GM12878 (cell line): ENCODE measurements at regions not wholly inside any gene's neighbourhood (a gene's known extent, or its start where the extent isn't known, plus 50 kb on each side); places are given as distances from the start of the nearest gene placed in this dataset.

ENCODE experiments used
- ATAC-seq: fragments of 200-7000 bp; cut with Tn5 transposase; 3 replicates; pipeline ENCODE4 v1.9.1; 2020; ENCODE audit warnings: mild to moderate bottlenecking, moderate library complexity
- BruUV-seq: library from RNA; stranded (reverse); fragments of 400-500 nt; replicated peaks from 2 replicates; lab custom pipeline; 2021; lab: Mats Ljungman, UMichigan
- CTCF ChIA-PET: fragments of 300-600 bp; sonication (Branson Sonifier 250); formaldehyde crosslinking; extraction: SDS; loops from one replicate; lab custom pipeline; 2021; ENCODE audit warnings: inconsistent platforms; lab: Yijun Ruan, JAX
- POLR2A ChIA-PET: fragments of 350-600 bp; formaldehyde crosslinking; extraction: SDS; loops from one replicate; lab custom pipeline; 2021; ENCODE audit warnings: inconsistent platforms; lab: Charles Lee
- RAD21 ChIA-PET: fragments of 300-600 bp; sonication (Branson Sonifier 250); formaldehyde crosslinking; loops from one replicate; lab custom pipeline; 2023; ENCODE audit warnings: antibody characterized with exemption; ENCODE audit not compliant: unreplicated experiment; lab: Charles Lee
- SMC1A ChIA-PET: fragments of 300-600 bp; sonication (Branson Sonifier 250); formaldehyde crosslinking; loops from one replicate; lab custom pipeline; 2023; ENCODE audit not compliant: unreplicated experiment, uncharacterized antibody; lab: Charles Lee
- DNase-seq: peaks from one replicate; pipeline ENCODE4 v3.0.0-alpha.2; 2011; ENCODE audit warnings: low read depth, low spot score
- FAIRE-seq: peaks from 3 replicates; lab custom pipeline; 2011; peaks lifted over from hg19 to GRCh38; lab: Jason Lieb, UNC
- H2AFZ ChIP-seq: 2 replicates; pipeline ENCODE4 v1.6.0; 2011; ENCODE audit warnings: low read depth, low read length, control low read depth; ENCODE audit not compliant: control insufficient read depth
- H3K27ac ChIP-seq: 2 replicates; pipeline ENCODE4 v1.5.1; 2011; ENCODE audit warnings: control low read depth; ENCODE audit not compliant: control insufficient read depth, insufficient read depth
- H3K27me3 ChIP-seq, 2 experiments: replicated peaks in 1 of 2; 2 replicates each; pipeline versions ENCODE4 v1.6.0 to v1.6.1; 2011; ENCODE audit warnings: low read length in 1 of 2; ENCODE audit not compliant: control insufficient read depth in 2 of 2, insufficient read depth in 2 of 2
- H3K36me3 ChIP-seq, 2 experiments: 2 replicates each; pipeline ENCODE4 v1.5.1; 2011; ENCODE audit warnings: low read length in 1 of 2; ENCODE audit not compliant: control insufficient read depth in 2 of 2, insufficient read depth in 2 of 2
- H3K4me1 ChIP-seq: 2 replicates; pipeline ENCODE4 v1.6.1; 2011; ENCODE audit warnings: mild to moderate bottlenecking, low read length, moderate library complexity, mixed read lengths; ENCODE audit not compliant: control insufficient read depth, insufficient read depth
- H3K4me2 ChIP-seq: 2 replicates; pipeline ENCODE4 v1.6.0; 2011; ENCODE audit warnings: control low read depth; ENCODE audit not compliant: control insufficient read depth, insufficient read depth
- H3K4me3 ChIP-seq: fragments of 200-600 bp; sonication (generic); 2 replicates; pipeline ENCODE4 v1.5.1; 2016
- H3K79me2 ChIP-seq: 2 replicates; pipeline ENCODE4 v1.6.0; 2011; ENCODE audit warnings: low read length; ENCODE audit not compliant: control insufficient read depth, insufficient read depth
- H3K9ac ChIP-seq: 2 replicates; pipeline ENCODE4 v1.8.0; 2011; ENCODE audit warnings: low read length, control low read depth, mixed read lengths; ENCODE audit not compliant: control insufficient read depth, insufficient read depth
- H3K9me3 ChIP-seq: replicated peaks from 3 replicates; pipeline ENCODE4 v1.5.1; 2011; ENCODE audit warnings: mild to moderate bottlenecking, low read length; ENCODE audit not compliant: control insufficient read depth, insufficient read depth
- H4K20me1 ChIP-seq: 2 replicates; pipeline ENCODE4 v1.6.0; 2011; ENCODE audit not compliant: control insufficient read depth, insufficient read depth
- NRF1 ChIP-seq: conservative IDR thresholded peaks from 2 replicates; pipeline ENCODE4 v1.6.1; 2011; ENCODE audit warnings: mild to moderate bottlenecking, low read depth, low read length, improper control_type of control experiment
- PML ChIP-seq: IDR thresholded peaks from 2 replicates; pipeline ENCODE4 v1.6.1; 2012; ENCODE audit warnings: low read length, inconsistent platforms
- WGBS: methylation state at CpG from one replicate; pipeline ENCODE4 v1.1.6; 2016; ENCODE audit warnings: low lambda C conversion rate; ENCODE audit not compliant: insufficient replicate concordance, insufficient coverage; ENCODE audit errors: missing lambda C conversion rate; 5-methylcytosine and 5-hydroxymethylcytosine counted together
- in situ Hi-C: fragments of 300-500 bp; cut with MboI; formaldehyde crosslinking; loops from 9 replicates; pipeline ENCODE4 v1.14.3; 2018; ENCODE audit warnings: mixed read lengths
- intact Hi-C: fragments of 100-400 bp; cut with micrococcal nuclease; formaldehyde crosslinking; loops from one replicate; pipeline ENCODE4 v1.14.2; 2022; ENCODE audit not compliant: unreplicated experiment
- TF ChIP-seq, protein P1 (sequence below): fragments of 450-650 bp; IDR thresholded peaks from 2 replicates; pipeline ENCODE4 v1.6.1; 2017; ENCODE audit warnings: mild to moderate bottlenecking, moderate library complexity
- TF ChIP-seq, protein P2 (sequence below): fragments of 450-650 bp; formaldehyde crosslinking; IDR thresholded peaks from 2 replicates; pipeline ENCODE4 v1.4.0; 2022; ENCODE audit warnings: mild to moderate bottlenecking, moderate library complexity
- TF ChIP-seq, protein P3 (sequence below): IDR thresholded peaks from 2 replicates; pipeline ENCODE4 v1.6.1; 2012; ENCODE audit warnings: mild to moderate bottlenecking, low read depth, low read length
- TF ChIP-seq, protein P4 (sequence below), 3 experiments: IDR thresholded peaks in 2 of 3; conservative IDR thresholded peaks in 1 of 3; 2 replicates each; pipeline ENCODE4 v1.5.1; 2011; ENCODE audit warnings: low read depth in 3 of 3, low read length in 3 of 3, mild to moderate bottlenecking in 3 of 3, control low read depth in 2 of 3, moderate library complexity in 2 of 3, inconsistent platforms in 1 of 3, mixed read lengths in 1 of 3; ENCODE audit not compliant: control insufficient read depth in 2 of 3, insufficient read depth in 1 of 3; ENCODE audit errors: extremely low read depth in 1 of 3
- TF ChIP-seq, protein P5 (sequence below): fragments of 450-650 bp; IDR thresholded peaks from 2 replicates; pipeline ENCODE4 v1.6.1; 2017; ENCODE audit warnings: low read depth, mild to moderate bottlenecking, moderate library complexity

DNA sequence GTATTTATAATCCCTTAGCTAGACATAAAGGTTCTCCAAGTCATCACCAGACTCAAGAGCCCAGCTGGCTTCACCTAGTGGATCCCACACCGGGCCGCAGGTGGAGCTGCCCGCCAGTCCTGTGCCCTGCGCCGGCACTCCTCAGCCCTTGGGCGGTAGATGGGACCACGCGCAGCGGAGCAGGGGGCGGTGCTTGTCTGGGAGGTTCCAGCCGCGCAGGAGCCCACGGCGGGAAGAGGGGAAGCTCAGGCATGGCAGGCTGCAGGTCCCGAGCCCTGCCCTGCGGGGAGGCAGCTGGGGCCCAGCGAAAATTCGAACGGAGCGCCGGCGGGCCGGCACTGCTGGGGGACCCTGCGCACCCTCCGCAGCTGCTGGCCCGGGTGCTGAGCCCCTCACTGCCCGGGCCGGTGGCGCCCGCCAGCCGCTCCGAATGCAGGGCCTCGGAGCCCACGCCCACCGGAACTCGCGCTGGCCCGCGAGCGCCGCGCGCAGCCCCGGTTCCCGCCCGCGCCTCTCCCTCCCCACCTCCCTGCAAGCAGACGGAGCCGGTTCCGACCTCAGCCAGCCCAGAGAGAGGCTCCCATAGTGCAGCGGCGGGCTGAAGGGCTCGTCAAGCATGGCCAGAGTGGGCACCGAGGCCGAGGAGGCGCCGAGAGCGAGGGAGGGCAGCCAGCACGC, 675.6 kb downstream of the REEP3 start:
- ATAC-seq: no peak
- CTCF ChIA-PET: no interaction called here

More for the DNA sequence above, 675.6 kb downstream of the REEP3 start:
- Histone ChIP-seq H3K4me1 (no peaks in the 10 kb centered on the region), H2AFZ (no peak overlapping the region), H3K9ac (no peak overlapping the region), H3K27ac (no peak overlapping the region), H4K20me1 (no peaks in the 10 kb centered on the region), H3K36me3 (no peaks in the 10 kb centered on the region), H3K9me3 (no peaks in the 10 kb centered on the region), H3K4me3 (no peak overlapping the region), H3K79me2 (no peaks in the 10 kb centered on the region), H3K4me2 (no peak overlapping the region), H3K27me3 (no peaks in the 10 kb centered on the region)
- ChIA-PET POLR2A (no interaction called here), RAD21 (no interaction called here), SMC1A (no interaction called here)
- in situ Hi-C loops: no loop called here
- FAIRE-seq (no peak), DNase-seq (no peak)
- no peak for TF ChIP-seq NRF1
- TF ChIP-seq, protein P1, sequence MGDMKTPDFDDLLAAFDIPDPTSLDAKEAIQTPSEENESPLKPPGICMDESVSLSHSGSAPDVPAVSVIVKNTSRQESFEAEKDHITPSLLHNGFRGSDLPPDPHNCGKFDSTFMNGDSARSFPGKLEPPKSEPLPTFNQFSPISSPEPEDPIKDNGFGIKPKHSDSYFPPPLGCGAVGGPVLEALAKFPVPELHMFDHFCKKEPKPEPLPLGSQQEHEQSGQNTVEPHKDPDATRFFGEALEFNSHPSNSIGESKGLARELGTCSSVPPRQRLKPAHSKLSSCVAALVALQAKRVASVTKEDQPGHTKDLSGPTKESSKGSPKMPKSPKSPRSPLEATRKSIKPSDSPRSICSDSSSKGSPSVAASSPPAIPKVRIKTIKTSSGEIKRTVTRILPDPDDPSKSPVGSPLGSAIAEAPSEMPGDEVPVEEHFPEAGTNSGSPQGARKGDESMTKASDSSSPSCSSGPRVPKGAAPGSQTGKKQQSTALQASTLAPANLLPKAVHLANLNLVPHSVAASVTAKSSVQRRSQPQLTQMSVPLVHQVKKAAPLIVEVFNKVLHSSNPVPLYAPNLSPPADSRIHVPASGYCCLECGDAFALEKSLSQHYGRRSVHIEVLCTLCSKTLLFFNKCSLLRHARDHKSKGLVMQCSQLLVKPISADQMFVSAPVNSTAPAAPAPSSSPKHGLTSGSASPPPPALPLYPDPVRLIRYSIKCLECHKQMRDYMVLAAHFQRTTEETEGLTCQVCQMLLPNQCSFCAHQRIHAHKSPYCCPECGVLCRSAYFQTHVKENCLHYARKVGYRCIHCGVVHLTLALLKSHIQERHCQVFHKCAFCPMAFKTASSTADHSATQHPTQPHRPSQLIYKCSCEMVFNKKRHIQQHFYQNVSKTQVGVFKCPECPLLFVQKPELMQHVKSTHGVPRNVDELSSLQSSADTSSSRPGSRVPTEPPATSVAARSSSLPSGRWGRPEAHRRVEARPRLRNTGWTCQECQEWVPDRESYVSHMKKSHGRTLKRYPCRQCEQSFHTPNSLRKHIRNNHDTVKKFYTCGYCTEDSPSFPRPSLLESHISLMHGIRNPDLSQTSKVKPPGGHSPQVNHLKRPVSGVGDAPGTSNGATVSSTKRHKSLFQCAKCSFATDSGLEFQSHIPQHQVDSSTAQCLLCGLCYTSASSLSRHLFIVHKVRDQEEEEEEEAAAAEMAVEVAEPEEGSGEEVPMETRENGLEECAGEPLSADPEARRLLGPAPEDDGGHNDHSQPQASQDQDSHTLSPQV: no peak
- no peak for TF ChIP-seq PML
- TF ChIP-seq, protein P2, sequence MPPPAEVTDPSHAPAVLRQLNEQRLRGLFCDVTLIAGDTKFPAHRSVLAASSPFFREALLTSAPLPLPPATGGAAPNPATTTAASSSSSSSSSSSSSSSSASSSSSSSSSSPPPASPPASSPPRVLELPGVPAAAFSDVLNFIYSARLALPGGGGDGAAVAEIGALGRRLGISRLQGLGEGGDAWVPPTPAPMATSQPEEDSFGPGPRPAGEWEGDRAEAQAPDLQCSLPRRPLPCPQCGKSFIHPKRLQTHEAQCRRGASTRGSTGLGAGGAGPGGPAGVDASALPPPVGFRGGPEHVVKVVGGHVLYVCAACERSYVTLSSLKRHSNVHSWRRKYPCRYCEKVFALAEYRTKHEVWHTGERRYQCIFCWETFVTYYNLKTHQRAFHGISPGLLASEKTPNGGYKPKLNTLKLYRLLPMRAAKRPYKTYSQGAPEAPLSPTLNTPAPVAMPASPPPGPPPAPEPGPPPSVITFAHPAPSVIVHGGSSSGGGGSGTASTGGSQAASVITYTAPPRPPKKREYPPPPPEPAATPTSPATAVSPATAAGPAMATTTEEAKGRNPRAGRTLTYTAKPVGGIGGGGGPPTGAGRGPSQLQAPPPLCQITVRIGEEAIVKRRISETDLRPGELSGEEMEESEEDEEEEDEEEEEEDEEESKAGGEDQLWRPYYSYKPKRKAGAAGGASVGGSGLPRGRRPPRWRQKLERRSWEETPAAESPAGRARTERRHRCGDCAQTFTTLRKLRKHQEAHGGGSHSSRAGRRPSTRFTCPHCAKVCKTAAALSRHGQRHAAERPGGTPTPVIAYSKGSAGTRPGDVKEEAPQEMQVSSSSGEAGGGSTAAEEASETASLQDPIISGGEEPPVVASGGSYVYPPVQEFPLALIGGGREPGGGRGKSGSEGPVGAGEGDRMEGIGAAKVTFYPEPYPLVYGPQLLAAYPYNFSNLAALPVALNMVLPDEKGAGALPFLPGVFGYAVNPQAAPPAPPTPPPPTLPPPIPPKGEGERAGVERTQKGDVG (CRISPR knock-in tag): no peak
- TF ChIP-seq, protein P3, sequence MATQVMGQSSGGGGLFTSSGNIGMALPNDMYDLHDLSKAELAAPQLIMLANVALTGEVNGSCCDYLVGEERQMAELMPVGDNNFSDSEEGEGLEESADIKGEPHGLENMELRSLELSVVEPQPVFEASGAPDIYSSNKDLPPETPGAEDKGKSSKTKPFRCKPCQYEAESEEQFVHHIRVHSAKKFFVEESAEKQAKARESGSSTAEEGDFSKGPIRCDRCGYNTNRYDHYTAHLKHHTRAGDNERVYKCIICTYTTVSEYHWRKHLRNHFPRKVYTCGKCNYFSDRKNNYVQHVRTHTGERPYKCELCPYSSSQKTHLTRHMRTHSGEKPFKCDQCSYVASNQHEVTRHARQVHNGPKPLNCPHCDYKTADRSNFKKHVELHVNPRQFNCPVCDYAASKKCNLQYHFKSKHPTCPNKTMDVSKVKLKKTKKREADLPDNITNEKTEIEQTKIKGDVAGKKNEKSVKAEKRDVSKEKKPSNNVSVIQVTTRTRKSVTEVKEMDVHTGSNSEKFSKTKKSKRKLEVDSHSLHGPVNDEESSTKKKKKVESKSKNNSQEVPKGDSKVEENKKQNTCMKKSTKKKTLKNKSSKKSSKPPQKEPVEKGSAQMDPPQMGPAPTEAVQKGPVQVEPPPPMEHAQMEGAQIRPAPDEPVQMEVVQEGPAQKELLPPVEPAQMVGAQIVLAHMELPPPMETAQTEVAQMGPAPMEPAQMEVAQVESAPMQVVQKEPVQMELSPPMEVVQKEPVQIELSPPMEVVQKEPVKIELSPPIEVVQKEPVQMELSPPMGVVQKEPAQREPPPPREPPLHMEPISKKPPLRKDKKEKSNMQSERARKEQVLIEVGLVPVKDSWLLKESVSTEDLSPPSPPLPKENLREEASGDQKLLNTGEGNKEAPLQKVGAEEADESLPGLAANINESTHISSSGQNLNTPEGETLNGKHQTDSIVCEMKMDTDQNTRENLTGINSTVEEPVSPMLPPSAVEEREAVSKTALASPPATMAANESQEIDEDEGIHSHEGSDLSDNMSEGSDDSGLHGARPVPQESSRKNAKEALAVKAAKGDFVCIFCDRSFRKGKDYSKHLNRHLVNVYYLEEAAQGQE: no peak
- TF ChIP-seq, protein P4, sequence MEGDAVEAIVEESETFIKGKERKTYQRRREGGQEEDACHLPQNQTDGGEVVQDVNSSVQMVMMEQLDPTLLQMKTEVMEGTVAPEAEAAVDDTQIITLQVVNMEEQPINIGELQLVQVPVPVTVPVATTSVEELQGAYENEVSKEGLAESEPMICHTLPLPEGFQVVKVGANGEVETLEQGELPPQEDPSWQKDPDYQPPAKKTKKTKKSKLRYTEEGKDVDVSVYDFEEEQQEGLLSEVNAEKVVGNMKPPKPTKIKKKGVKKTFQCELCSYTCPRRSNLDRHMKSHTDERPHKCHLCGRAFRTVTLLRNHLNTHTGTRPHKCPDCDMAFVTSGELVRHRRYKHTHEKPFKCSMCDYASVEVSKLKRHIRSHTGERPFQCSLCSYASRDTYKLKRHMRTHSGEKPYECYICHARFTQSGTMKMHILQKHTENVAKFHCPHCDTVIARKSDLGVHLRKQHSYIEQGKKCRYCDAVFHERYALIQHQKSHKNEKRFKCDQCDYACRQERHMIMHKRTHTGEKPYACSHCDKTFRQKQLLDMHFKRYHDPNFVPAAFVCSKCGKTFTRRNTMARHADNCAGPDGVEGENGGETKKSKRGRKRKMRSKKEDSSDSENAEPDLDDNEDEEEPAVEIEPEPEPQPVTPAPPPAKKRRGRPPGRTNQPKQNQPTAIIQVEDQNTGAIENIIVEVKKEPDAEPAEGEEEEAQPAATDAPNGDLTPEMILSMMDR (IDR thresholded peaks at IDR 0.05 in 2 of 3, conservative IDR thresholded peaks at IDR 0.05 in 1 of 3; ENCODE audit: control insufficient read depth in 2 of 3, extremely low read depth in 1 of 3, insufficient read depth in 1 of 3, low read depth in 3 of 3, low read length in 3 of 3): no peak
- TF ChIP-seq, protein P5, sequence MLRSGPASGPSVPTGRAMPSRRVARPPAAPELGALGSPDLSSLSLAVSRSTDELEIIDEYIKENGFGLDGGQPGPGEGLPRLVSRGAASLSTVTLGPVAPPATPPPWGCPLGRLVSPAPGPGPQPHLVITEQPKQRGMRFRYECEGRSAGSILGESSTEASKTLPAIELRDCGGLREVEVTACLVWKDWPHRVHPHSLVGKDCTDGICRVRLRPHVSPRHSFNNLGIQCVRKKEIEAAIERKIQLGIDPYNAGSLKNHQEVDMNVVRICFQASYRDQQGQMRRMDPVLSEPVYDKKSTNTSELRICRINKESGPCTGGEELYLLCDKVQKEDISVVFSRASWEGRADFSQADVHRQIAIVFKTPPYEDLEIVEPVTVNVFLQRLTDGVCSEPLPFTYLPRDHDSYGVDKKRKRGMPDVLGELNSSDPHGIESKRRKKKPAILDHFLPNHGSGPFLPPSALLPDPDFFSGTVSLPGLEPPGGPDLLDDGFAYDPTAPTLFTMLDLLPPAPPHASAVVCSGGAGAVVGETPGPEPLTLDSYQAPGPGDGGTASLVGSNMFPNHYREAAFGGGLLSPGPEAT: no peak
- intact Hi-C loops: no loop called here
- WGBS: 78% methylated on average over 24 of the region's 59 CpGs
- no TSS peak for BruUV-seq
